Body of pancreas (tissue), 4 donors: ENCODE measurements at regions not wholly inside any gene's neighbourhood (a gene's known extent, or its start where the extent isn't known, plus 50 kb on each side); places are given as distances from the start of the nearest gene placed in this dataset.

Experiments used
- ATAC-seq: fragments of 150-250 bp; one replicate; pipeline ENCODE4 v1.9.1; 2016
- DNase-seq, 4 donors: peaks; one replicate each; pipeline ENCODE4 v3.0.0-alpha.2; 2019
- H3K27ac ChIP-seq, 4 donors: fragments of 200-600 bp; sonication (generic); 1 replicate in 3 of 4; 2 replicates in 1 of 4; pipeline versions ENCODE4 v1.5.1 to v1.6.1; 2016 to 2019; ENCODE audit warnings: mild to moderate bottlenecking in 1 of 4, mixed read lengths in 1 of 4, moderate library complexity in 1 of 4
- H3K27me3 ChIP-seq, 2 donors: fragments of 200-600 bp; sonication (generic); one replicate each; pipeline ENCODE4 v1.6.0; 2016; ENCODE audit warnings: mild to moderate bottlenecking in 1 of 2
- H3K36me3 ChIP-seq, 2 donors: fragments of 200-600 bp; sonication (generic); replicated peaks in 1 of 2; 2 replicates each; pipeline ENCODE4 v1.5.1; 2016; ENCODE audit warnings: low read depth in 2 of 2; ENCODE audit not compliant: insufficient read depth in 1 of 2
- H3K4me1 ChIP-seq: fragments of 200-600 bp; sonication (generic); one replicate; pipeline ENCODE4 v1.6.0; 2016
- H3K4me3 ChIP-seq, 2 donors: fragments of 200-600 bp; sonication (generic); 1 replicate in 1 of 2; 2 replicates in 1 of 2; pipeline ENCODE4 v1.5.1; 2016 to 2019
- H3K9me3 ChIP-seq, 3 donors: fragments of 200-600 bp; sonication (generic); 1 replicate in 2 of 3; 2 replicates in 1 of 3; pipeline ENCODE4 v1.5.1; 2016
- POLR2A ChIP-seq, 3 donors: fragments of 450-650 bp; IDR thresholded peaks; one replicate each; pipeline ENCODE4 v1.6.1; 2016; ENCODE audit warnings: antibody characterized with exemption in 3 of 3, mild to moderate bottlenecking in 2 of 3
- WGBS, 2 donors: methylation state at CpG; one replicate each; pipeline ENCODE4 v1.1.5; 2017; 5-methylcytosine and 5-hydroxymethylcytosine counted together
- intact Hi-C: fragments of 100-400 bp; cut with DNase I; formaldehyde crosslinking; loops from one replicate; pipeline ENCODE4 v1.15.1; 2023
- TF ChIP-seq, protein P1 (sequence below), 7 experiments: fragments of 450-650 bp in 4 of 7; fragments of 200-600 bp in 3 of 7; sonication (generic) in 3 of 7; IDR thresholded peaks; one replicate each; pipeline ENCODE4 v1.5.1; 2016 to 2019; ENCODE audit warnings: antibody characterized with exemption in 7 of 7

- intact Hi-C loops, result no loop called here
Measured at GRCh38 chr7:153380636-153381035, 621.1 kb downstream of the ACTR3B start.

DNA sequence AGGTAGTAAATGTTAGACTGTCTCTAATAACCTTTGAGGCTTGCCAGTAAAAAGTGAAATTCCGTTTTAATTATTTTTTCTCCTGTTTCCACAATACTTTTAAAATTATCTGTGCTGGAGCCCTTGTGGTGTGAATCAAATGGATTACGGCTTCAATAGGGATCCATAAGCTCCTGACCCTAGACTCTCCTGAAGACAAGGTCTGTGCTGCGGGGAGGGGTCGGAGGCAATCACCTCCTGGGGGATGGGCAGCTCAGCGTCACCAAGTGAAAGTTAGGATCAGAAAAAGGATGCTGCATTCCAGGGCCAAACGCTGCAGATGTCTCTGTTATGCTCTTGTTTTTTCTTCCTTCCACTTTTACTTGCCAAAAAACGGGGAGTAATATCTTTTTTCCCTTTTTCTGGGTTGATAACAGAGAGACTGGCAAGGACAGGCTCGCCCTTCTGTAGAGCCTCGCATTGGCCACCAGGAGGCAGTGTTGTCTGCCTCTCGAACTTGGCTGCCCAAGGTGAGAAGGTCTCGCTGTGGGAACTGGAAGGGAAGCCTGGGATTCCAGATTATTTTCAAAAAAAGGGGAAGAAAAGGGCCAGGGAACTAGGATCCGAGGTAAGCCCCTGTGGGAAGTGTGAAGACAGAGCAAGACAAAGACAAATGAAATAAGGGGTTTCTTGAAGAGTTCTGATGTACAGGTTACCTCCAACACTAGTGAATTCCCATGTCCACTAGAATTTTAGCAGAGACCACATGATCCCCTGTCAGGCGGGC is 621.9 kb downstream of the ACTR3B start:
- TF ChIP-seq POLR2A (IDR thresholded peaks at IDR 0.05), result no peak
- TF ChIP-seq, protein P1, sequence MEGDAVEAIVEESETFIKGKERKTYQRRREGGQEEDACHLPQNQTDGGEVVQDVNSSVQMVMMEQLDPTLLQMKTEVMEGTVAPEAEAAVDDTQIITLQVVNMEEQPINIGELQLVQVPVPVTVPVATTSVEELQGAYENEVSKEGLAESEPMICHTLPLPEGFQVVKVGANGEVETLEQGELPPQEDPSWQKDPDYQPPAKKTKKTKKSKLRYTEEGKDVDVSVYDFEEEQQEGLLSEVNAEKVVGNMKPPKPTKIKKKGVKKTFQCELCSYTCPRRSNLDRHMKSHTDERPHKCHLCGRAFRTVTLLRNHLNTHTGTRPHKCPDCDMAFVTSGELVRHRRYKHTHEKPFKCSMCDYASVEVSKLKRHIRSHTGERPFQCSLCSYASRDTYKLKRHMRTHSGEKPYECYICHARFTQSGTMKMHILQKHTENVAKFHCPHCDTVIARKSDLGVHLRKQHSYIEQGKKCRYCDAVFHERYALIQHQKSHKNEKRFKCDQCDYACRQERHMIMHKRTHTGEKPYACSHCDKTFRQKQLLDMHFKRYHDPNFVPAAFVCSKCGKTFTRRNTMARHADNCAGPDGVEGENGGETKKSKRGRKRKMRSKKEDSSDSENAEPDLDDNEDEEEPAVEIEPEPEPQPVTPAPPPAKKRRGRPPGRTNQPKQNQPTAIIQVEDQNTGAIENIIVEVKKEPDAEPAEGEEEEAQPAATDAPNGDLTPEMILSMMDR (IDR thresholded peaks at IDR 0.05), result peak; percentile 60 to 86 (median 73)
- Histone ChIP-seq H3K36me3 (no peaks in the 10 kb centered on the region), H3K27ac (no peak overlapping the region), H3K9me3 (no peaks in the 10 kb centered on the region), H3K4me3 (no peak overlapping the region), H3K27me3 (no peaks in the 10 kb centered on the region), H3K4me1 (peaks cover 4% of the 10 kb centered on the region)
- ATAC-seq (peak; percentile 62), DNase-seq (peak; percentile 31 to 44 (median 40))
- intact Hi-C loops, result no loop called here
- WGBS, 2 donors, result 9 to 13% methylated on average over 13 of the region's 13 CpGs

More at GRCh38 chr7:153380636-153381035, 621.1 kb downstream of the ACTR3B start:
- Histone ChIP-seq H3K36me3 (no peaks in the 10 kb centered on the region), H3K9me3 (no peaks in the 10 kb centered on the region), H3K4me3 (no peak overlapping the region), H3K4me1 (peaks cover 4% of the 10 kb centered on the region), H3K27ac (no peak overlapping the region), H3K27me3 (no peaks in the 10 kb centered on the region)
- TF ChIP-seq, protein P1 (IDR thresholded peaks at IDR 0.05), result no peak
- no peak for TF ChIP-seq POLR2A (IDR thresholded peaks at IDR 0.05)
- WGBS, 2 donors, result 50 to 56% methylated on average over 7 of the region's 7 CpGs
- ATAC-seq (no peak), DNase-seq (no peak)

DNA sequence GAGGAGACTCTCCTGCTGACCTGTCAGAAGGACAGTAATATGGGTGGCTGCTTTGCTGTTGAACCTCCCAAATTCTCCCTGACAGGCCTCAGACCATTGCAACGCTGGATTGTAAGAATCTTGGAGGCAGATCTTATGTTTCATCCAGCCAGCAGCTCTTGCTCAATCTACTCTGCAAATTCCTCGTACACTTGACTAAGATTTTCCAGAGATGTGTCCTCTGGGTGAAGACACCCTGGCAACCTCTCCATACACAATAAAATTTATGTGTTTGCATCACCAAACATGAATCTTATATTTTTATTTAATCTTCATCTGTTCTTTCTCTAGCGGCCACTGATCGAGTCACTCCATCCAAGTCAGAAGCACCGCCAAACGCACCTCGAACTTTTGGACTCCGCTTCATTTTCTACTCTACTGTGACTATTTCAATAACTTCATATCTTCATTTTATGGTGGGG is 623.1 kb downstream of the ACTR3B start:
- Histone ChIP-seq H3K4me1 (peaks cover 4% of the 10 kb centered on the region), H3K4me3 (no peak overlapping the region)

GRCh38 chr7:153383781-153384180 is 624.2 kb downstream of the ACTR3B start:
- no peak for ATAC-seq
- H3K27ac ChIP-seq, result no peak overlapping the region
- no peak for DNase-seq
- no peaks in the 10 kb centered on the region for H3K27me3 ChIP-seq
- intact Hi-C loops, result no loop called here
- TF ChIP-seq, protein P1 (IDR thresholded peaks at IDR 0.05), result no peak
- no peak for TF ChIP-seq POLR2A (IDR thresholded peaks at IDR 0.05)
- no peaks in the 10 kb centered on the region for H3K9me3 ChIP-seq
- H3K4me3 ChIP-seq, result no peak overlapping the region
- no peaks in the 10 kb centered on the region for H3K36me3 ChIP-seq
- 54 to 66% methylated on average over 1 of the region's 1 CpG for WGBS, 2 donors
- H3K4me1 ChIP-seq, result peaks cover 4% of the 10 kb centered on the region

More for the DNA sequence above, 623.1 kb downstream of the ACTR3B start:
- H3K27ac ChIP-seq, result no peak overlapping the region
- no peaks in the 10 kb centered on the region for H3K36me3 ChIP-seq
- no peaks in the 10 kb centered on the region for H3K27me3 ChIP-seq
- 76 to 77% methylated on average over 8 of the region's 8 CpGs for WGBS, 2 donors
- peak in 1 of 4 donors; percentile 5 for DNase-seq
- intact Hi-C loops, result no loop called here
- ATAC-seq, result peak; percentile 38
- H3K9me3 ChIP-seq, result no peaks in the 10 kb centered on the region
- TF ChIP-seq POLR2A (IDR thresholded peaks at IDR 0.05), result no peak
- TF ChIP-seq, protein P1 (IDR thresholded peaks at IDR 0.05), result no peak

GRCh38 chr7:153385502-153385901 is 626.0 kb downstream of the ACTR3B start:
- WGBS, 2 donors, result 32 to 35% methylated on average over 2 of the region's 2 CpGs
- ATAC-seq, result no peak
- TF ChIP-seq, protein P1 (IDR thresholded peaks at IDR 0.05), result no peak
- TF ChIP-seq POLR2A (IDR thresholded peaks at IDR 0.05), result no peak

More at GRCh38 chr7:153385502-153385901, 626.0 kb downstream of the ACTR3B start:
- no peak overlapping the region for H3K27ac ChIP-seq
- no peaks in the 10 kb centered on the region for H3K36me3 ChIP-seq
- H3K27me3 ChIP-seq, result no peaks in the 10 kb centered on the region
- no peaks in the 10 kb centered on the region for H3K9me3 ChIP-seq
- intact Hi-C loops, result no loop called here
- DNase-seq, result no peak
- no peak overlapping the region for H3K4me3 ChIP-seq
- peaks cover 4% of the 10 kb centered on the region for H3K4me1 ChIP-seq
